MM.1S (cell line): ENCODE measurements at regions not wholly inside any gene's neighbourhood (a gene's known extent, or its start where the extent isn't known, plus 50 kb on each side); places are given as distances from the start of the nearest gene placed in this dataset.

Experiments used
- DNase-seq: peaks from one replicate; pipeline ENCODE4 v3.0.0-alpha.2; 2015
- H2AFZ ChIP-seq: fragments of 300-600 bp; sonication (generic); 2 replicates; pipeline ENCODE4 v1.6.0; 2016; ENCODE audit warnings: antibody characterized with exemption, low read length
- H3F3A ChIP-seq: fragments of 300-600 bp; sonication (generic); 2 replicates; pipeline ENCODE4 v1.6.1; 2016; ENCODE audit warnings: mild to moderate bottlenecking, antibody characterized with exemption, low read length, moderate library complexity, mixed read lengths; ENCODE audit not compliant: insufficient read depth
- H3K27ac ChIP-seq: fragments of 300-600 bp; sonication (generic); 2 replicates; pipeline ENCODE4 v1.5.1; 2016; ENCODE audit warnings: mild to moderate bottlenecking, low read length
- H3K27me3 ChIP-seq: fragments of 300-600 bp; sonication (generic); replicated peaks from 2 replicates; pipeline ENCODE4 v1.6.0; 2016; ENCODE audit warnings: low read length; ENCODE audit not compliant: insufficient read depth
- H3K36me3 ChIP-seq: fragments of 300-600 bp; sonication (generic); replicated peaks from 2 replicates; pipeline ENCODE4 v1.6.1; 2016; ENCODE audit warnings: mild to moderate bottlenecking, low read length, mixed read lengths; ENCODE audit not compliant: insufficient read depth
- H3K4me1 ChIP-seq: fragments of 300-600 bp; sonication (generic); 2 replicates; pipeline ENCODE4 v1.6.1; 2016; ENCODE audit warnings: low read length, mixed read lengths
- H3K4me2 ChIP-seq: fragments of 300-600 bp; sonication (generic); 2 replicates; pipeline ENCODE4 v1.6.0; 2016; ENCODE audit warnings: low read depth, low read length
- H3K4me3 ChIP-seq: fragments of 300-600 bp; sonication (generic); 2 replicates; pipeline ENCODE4 v1.5.1; 2016; ENCODE audit warnings: low read length, mixed read lengths
- H3K79me2 ChIP-seq: fragments of 300-600 bp; sonication (generic); 2 replicates; pipeline ENCODE4 v1.6.1; 2016; ENCODE audit warnings: mixed run types, low read length, mixed read lengths
- H3K9ac ChIP-seq: fragments of 300-600 bp; sonication (generic); 2 replicates; pipeline ENCODE4 v1.6.1; 2016; ENCODE audit warnings: low read length, mixed read lengths
- H3K9me2 ChIP-seq: fragments of 300-600 bp; sonication (generic); replicated peaks from 2 replicates; pipeline ENCODE4 v1.6.1; 2016; ENCODE audit warnings: mild to moderate bottlenecking, low read length, mixed read lengths; ENCODE audit not compliant: insufficient read depth
- H3K9me3 ChIP-seq: fragments of 300-600 bp; sonication (generic); replicated peaks from 2 replicates; pipeline ENCODE4 v1.6.1; 2016; ENCODE audit warnings: mild to moderate bottlenecking, low read length, mixed read lengths; ENCODE audit not compliant: insufficient read depth
- H4K20me1 ChIP-seq: fragments of 300-600 bp; sonication (generic); 2 replicates; pipeline ENCODE4 v1.6.1; 2016; ENCODE audit warnings: mild to moderate bottlenecking, low read length, moderate library complexity, mixed read lengths; ENCODE audit not compliant: insufficient read depth
- CTCF ChIP-seq: fragments of 300-600 bp; sonication (generic); IDR thresholded peaks from 2 replicates; pipeline ENCODE4 v1.5.1; 2016; ENCODE audit warnings: antibody characterized with exemption, low read length, mixed read lengths
- EZH2 ChIP-seq: fragments of 300-600 bp; sonication (generic); optimal IDR thresholded peaks from 2 replicates; pipeline ENCODE3; 2017; ENCODE audit warnings: low read depth, mild to moderate bottlenecking, antibody characterized with exemption, low read length, mixed read lengths
- EZH2phosphoT487 ChIP-seq: fragments of 300-600 bp; sonication (generic); IDR thresholded peaks from 2 replicates; pipeline ENCODE4 v1.6.1; 2018; ENCODE audit warnings: antibody characterized with exemption, low read length

- Histone ChIP-seq H3K9me3 (no peaks in the 10 kb centered on the region), H3K4me3 (no peak overlapping the region), H2AFZ (no peak overlapping the region), H3K9me2 (no peaks in the 10 kb centered on the region), H4K20me1 (no peaks in the 10 kb centered on the region), H3K9ac (no peak overlapping the region), H3K36me3 (no peaks in the 10 kb centered on the region), H3K4me1 (no peaks in the 10 kb centered on the region), H3F3A (no peaks in the 10 kb centered on the region), H3K4me2 (no peak overlapping the region), H3K79me2 (no peaks in the 10 kb centered on the region), H3K27me3 (no peaks in the 10 kb centered on the region), H3K27ac (no peak overlapping the region)
- TF ChIP-seq EZH2phosphoT487 = no peak
- TF ChIP-seq EZH2 = no peak
- TF ChIP-seq CTCF = no peak
- DNase-seq = no peak
These were observed 131.0 kb downstream of the ID4 start for GRCh38 chr6:19968201-19968600.

DNA sequence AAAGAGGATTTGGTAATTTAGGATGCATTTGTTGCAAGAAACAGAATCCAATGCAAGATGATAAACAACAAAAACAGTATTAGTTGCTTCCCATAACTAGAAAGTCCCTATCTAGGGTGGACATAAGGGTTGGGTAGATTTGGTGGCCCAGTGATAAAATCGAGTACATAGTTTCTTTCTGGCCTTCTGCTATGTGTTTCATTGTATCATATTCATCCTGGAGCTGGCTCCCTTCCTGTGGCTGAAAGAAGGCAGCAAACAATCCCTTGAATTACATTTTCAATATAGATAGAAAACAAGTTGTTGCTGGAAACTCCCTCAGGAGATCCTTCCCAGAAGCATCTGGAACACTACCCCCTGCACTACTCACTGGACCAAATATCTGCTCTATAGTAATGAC is 135.1 kb downstream of the ID4 start:
- H3K9me3 ChIP-seq = no peaks in the 10 kb centered on the region
- H3K79me2 ChIP-seq = no peaks in the 10 kb centered on the region
- H3K9me2 ChIP-seq = no peaks in the 10 kb centered on the region
- TF ChIP-seq CTCF (no peak), EZH2phosphoT487 (no peak), EZH2 (no peak)
- H3F3A ChIP-seq = no peaks in the 10 kb centered on the region
- no peak overlapping the region for H2AFZ ChIP-seq
- no peak overlapping the region for H3K9ac ChIP-seq
- no peaks in the 10 kb centered on the region for H4K20me1 ChIP-seq
- no peak overlapping the region for H3K4me3 ChIP-seq
- no peaks in the 10 kb centered on the region for H3K36me3 ChIP-seq
- no peak for DNase-seq
- H3K4me2 ChIP-seq = no peak overlapping the region
- no peaks in the 10 kb centered on the region for H3K27me3 ChIP-seq
- no peak overlapping the region for H3K27ac ChIP-seq
- H3K4me1 ChIP-seq = no peaks in the 10 kb centered on the region

DNA sequence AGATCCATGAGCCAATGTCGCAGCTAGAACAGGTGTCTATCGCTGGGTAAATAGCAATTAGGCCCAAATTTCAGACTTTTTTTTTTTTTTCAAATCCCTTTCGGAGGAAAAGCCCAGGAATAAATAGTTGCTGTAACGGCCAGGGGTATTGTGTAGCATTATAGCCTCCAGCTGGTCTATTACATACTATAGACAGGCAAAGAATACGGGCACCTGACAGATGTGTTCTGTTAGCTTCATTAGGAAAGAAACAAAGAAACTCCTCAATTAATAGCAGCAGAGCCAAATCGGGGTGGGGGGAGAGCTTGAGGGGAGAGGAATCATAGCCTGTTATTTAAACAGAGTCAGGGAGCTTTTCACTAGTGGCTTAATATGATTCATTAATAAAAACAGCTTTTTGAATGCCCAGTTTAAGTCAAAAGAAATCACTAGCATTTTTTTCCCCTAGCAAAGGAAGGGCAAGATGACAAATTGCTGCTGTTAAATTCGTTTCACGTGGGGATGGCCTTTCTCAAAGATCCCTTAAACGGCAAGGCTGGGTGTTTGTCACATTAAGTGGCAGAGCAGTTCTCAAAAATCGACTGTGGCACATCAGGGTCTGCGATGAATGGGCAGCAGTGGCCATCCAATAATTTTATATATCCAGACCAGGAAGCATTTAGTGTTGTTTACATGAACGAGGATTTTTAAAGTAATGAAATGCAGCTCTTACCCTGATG is 139.4 kb downstream of the ID4 start:
- H3K27me3 ChIP-seq = no peaks in the 10 kb centered on the region

More for the DNA sequence above, 139.4 kb downstream of the ID4 start:
- Histone ChIP-seq H3K4me3 (no peak overlapping the region), H3K9me3 (no peaks in the 10 kb centered on the region), H3K9me2 (no peaks in the 10 kb centered on the region), H3F3A (no peaks in the 10 kb centered on the region), H2AFZ (no peak overlapping the region), H3K9ac (no peak overlapping the region), H3K4me2 (no peak overlapping the region), H3K27ac (no peak overlapping the region), H3K4me1 (no peaks in the 10 kb centered on the region), H3K36me3 (no peaks in the 10 kb centered on the region), H4K20me1 (no peaks in the 10 kb centered on the region; the same call in 1 of the 2 replicates), H3K79me2 (no peaks in the 10 kb centered on the region)
- no peak for TF ChIP-seq EZH2
- TF ChIP-seq CTCF = no peak
- no peak for TF ChIP-seq EZH2phosphoT487
- DNase-seq = no peak
